SU-DHL-6 (cell line): ENCODE measurements at regions not wholly inside any gene's neighbourhood (a gene's known extent, or its start where the extent isn't known, plus 50 kb on each side); places are given as distances from the start of the nearest gene placed in this dataset.

ENCODE experiments used
- H2AFZ ChIP-seq: fragments of 200-600 bp; sonication (generic); 2 replicates; pipeline ENCODE4 v1.6.1; 2014; ENCODE audit warnings: low read depth, mild to moderate bottlenecking, moderate library complexity, mixed read lengths, antibody characterized with exemption, low read length; ENCODE audit not compliant: severe bottlenecking
- H3F3A ChIP-seq: fragments of 200-600 bp; shearing (Covaris generic); 2 replicates; pipeline ENCODE4 v1.6.0; 2016; ENCODE audit warnings: antibody characterized with exemption, mild to moderate bottlenecking; ENCODE audit not compliant: insufficient read depth
- H3K27ac ChIP-seq: fragments of 200-600 bp; sonication (generic); 2 replicates; pipeline ENCODE4 v1.5.1; 2016; ENCODE audit warnings: low read depth, mild to moderate bottlenecking, low read length, moderate library complexity, mixed read lengths
- H3K27me3 ChIP-seq: fragments of 200-600 bp; sonication (generic), shearing (Covaris generic); 2 replicates; pipeline ENCODE4 v1.6.0; 2014; ENCODE audit warnings: mild to moderate bottlenecking, low read length
- H3K36me3 ChIP-seq: fragments of 200-600 bp; sonication (generic); 2 replicates; pipeline ENCODE4 v1.6.1; 2014; ENCODE audit warnings: mild to moderate bottlenecking, low read length, mixed read lengths
- H3K4me2 ChIP-seq: fragments of 300-600, 200-600 bp; shearing (Covaris generic), sonication (generic); 2 replicates; pipeline ENCODE4 v1.6.0; 2014; ENCODE audit warnings: low read length, low read depth, mild to moderate bottlenecking; ENCODE audit not compliant: poor library complexity, severe bottlenecking
- H3K4me3 ChIP-seq: fragments of 200-600 bp; sonication (generic); 2 replicates; pipeline ENCODE4 v1.5.1; 2014; ENCODE audit warnings: antibody characterized with exemption, low read length, mild to moderate bottlenecking, mixed read lengths; ENCODE audit not compliant: insufficient read depth, poor library complexity, severe bottlenecking
- H3K79me2 ChIP-seq: fragments of 200-600 bp; sonication (generic); 2 replicates; pipeline ENCODE4 v1.6.1; 2014; ENCODE audit warnings: mild to moderate bottlenecking, low read length, moderate library complexity; ENCODE audit not compliant: insufficient read depth
- H3K9ac ChIP-seq: fragments of 200-600 bp; sonication (generic); 2 replicates; pipeline ENCODE4 v1.7.0; 2014; ENCODE audit warnings: mild to moderate bottlenecking, low read length
- H3K9me2 ChIP-seq: fragments of 200-600 bp; sonication (generic); replicated peaks from 2 replicates; pipeline ENCODE4 v1.6.1; 2014; ENCODE audit warnings: low read length; ENCODE audit not compliant: insufficient read depth
- H3K9me3 ChIP-seq: fragments of 200-600 bp; sonication (generic); 2 replicates; pipeline ENCODE4 v1.6.1; 2014; ENCODE audit warnings: low read length, mixed read lengths; ENCODE audit not compliant: insufficient read depth
- H4K20me1 ChIP-seq: fragments of 200-600 bp; sonication (generic); 2 replicates; pipeline ENCODE4 v1.6.1; 2014; ENCODE audit warnings: low read depth, mild to moderate bottlenecking, antibody characterized with exemption, low read length, moderate library complexity, mixed read lengths
- EZH2phosphoT487 ChIP-seq: fragments of 200-600 bp; sonication (generic), shearing (Covaris generic); conservative IDR thresholded peaks from 2 replicates; pipeline ENCODE4 v1.6.1; 2018; ENCODE audit warnings: mild to moderate bottlenecking, antibody characterized with exemption, low read length, moderate library complexity, mixed read lengths
- TF ChIP-seq, protein P1 (sequence below): fragments of 200-600 bp; sonication (generic); IDR thresholded peaks from one replicate; pipeline ENCODE4 v1.5.1; 2017; ENCODE audit warnings: antibody characterized with exemption, mild to moderate bottlenecking, low read length, moderate library complexity; ENCODE audit not compliant: insufficient read depth, poor library complexity, severe bottlenecking

- Histone ChIP-seq H4K20me1 (no peaks in the 10 kb centered on the region), H3K9me2 (no peaks in the 10 kb centered on the region), H3K27ac (no peak overlapping the region), H3K9me3 (peaks cover 20% of the 10 kb centered on the region; the same call in 1 of the 2 replicates), H3K4me3 (no peak overlapping the region), H2AFZ (no peak overlapping the region), H3K27me3 (no peaks in the 10 kb centered on the region), H3K9ac (no peak overlapping the region), H3K79me2 (no peaks in the 10 kb centered on the region), H3K4me2 (no peak overlapping the region), H3F3A (no peaks in the 10 kb centered on the region), H3K36me3 (no peaks in the 10 kb centered on the region; the same call in 1 of the 2 replicates)
- no peak for TF ChIP-seq EZH2phosphoT487
- TF ChIP-seq, protein P1, sequence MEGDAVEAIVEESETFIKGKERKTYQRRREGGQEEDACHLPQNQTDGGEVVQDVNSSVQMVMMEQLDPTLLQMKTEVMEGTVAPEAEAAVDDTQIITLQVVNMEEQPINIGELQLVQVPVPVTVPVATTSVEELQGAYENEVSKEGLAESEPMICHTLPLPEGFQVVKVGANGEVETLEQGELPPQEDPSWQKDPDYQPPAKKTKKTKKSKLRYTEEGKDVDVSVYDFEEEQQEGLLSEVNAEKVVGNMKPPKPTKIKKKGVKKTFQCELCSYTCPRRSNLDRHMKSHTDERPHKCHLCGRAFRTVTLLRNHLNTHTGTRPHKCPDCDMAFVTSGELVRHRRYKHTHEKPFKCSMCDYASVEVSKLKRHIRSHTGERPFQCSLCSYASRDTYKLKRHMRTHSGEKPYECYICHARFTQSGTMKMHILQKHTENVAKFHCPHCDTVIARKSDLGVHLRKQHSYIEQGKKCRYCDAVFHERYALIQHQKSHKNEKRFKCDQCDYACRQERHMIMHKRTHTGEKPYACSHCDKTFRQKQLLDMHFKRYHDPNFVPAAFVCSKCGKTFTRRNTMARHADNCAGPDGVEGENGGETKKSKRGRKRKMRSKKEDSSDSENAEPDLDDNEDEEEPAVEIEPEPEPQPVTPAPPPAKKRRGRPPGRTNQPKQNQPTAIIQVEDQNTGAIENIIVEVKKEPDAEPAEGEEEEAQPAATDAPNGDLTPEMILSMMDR = no peak
Measured at GRCh38 chr18:27728659-27729058, 448.3 kb downstream of the CDH2 start.

DNA sequence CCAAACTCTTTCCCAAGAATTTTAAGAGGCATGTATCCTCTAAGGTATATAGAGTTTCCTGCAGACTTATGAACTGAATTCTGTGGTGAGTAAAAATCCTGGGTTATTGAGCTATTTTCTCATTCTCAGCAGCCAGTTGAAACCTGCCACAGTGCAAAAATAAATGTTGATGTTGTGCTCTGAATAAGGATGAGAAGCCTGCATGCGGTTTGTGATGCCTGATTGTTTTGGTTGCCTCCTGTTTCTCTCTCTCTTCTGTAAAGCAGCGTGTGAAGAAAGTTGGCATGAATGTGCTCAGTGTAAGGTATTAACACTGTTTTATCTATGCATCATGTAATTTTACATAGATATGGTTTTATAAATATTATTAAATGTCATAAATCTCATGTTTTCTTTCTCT, 452.6 kb downstream of the CDH2 start:
- H2AFZ ChIP-seq = no peak overlapping the region
- H3K27me3 ChIP-seq = no peaks in the 10 kb centered on the region
- peaks cover 17% of the 10 kb centered on the region; the same call in 1 of the 2 replicates for H3K9me3 ChIP-seq
- no peak overlapping the region for H3K9ac ChIP-seq
- H3K36me3 ChIP-seq = no peaks in the 10 kb centered on the region
- no peaks in the 10 kb centered on the region for H3F3A ChIP-seq
- H4K20me1 ChIP-seq = no peaks in the 10 kb centered on the region
- H3K79me2 ChIP-seq = no peaks in the 10 kb centered on the region
- H3K9me2 ChIP-seq = no peaks in the 10 kb centered on the region
- no peak overlapping the region for H3K27ac ChIP-seq
- H3K4me2 ChIP-seq = no peak overlapping the region
- TF ChIP-seq EZH2phosphoT487 = no peak
- TF ChIP-seq, protein P1 = no peak
- no peak overlapping the region for H3K4me3 ChIP-seq

DNA sequence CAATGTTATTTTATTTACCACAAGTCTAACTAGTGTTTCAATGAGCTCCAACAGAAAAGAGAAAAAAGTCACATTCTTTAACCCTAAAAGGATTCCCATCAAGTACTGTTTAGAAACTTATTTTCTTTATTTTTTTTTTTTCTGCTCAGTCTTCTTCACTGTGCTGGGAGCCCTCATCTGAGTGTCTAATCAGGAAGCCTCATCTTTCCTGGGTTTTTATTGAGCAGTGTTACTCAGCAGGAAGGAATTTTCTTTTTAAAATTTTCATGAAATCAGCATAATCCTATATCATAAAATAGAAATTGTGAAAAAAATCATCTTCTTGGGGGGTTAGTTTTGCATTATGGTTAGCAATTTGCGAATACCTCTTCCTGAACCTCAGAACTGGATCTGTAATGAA, 453.8 kb downstream of the CDH2 start:
- no peak overlapping the region for H3K9ac ChIP-seq
- no peak overlapping the region for H3K27ac ChIP-seq
- H2AFZ ChIP-seq = no peak overlapping the region
- no peak for TF ChIP-seq EZH2phosphoT487
- TF ChIP-seq, protein P1 = no peak
- no peak overlapping the region for H3K4me2 ChIP-seq
- no peaks in the 10 kb centered on the region for H4K20me1 ChIP-seq
- H3F3A ChIP-seq = no peaks in the 10 kb centered on the region
- H3K27me3 ChIP-seq = no peaks in the 10 kb centered on the region
- no peak overlapping the region for H3K4me3 ChIP-seq
- H3K79me2 ChIP-seq = no peaks in the 10 kb centered on the region
- no peaks in the 10 kb centered on the region for H3K36me3 ChIP-seq
- H3K9me3 ChIP-seq = peaks cover 6% of the 10 kb centered on the region; the same call in 1 of the 2 replicates
- H3K9me2 ChIP-seq = no peaks in the 10 kb centered on the region

- Histone ChIP-seq H3K9me2 (no peaks in the 10 kb centered on the region), H3K4me2 (no peak overlapping the region), H3K9me3 (no peaks in the 10 kb centered on the region), H3K27me3 (no peaks in the 10 kb centered on the region), H3F3A (no peaks in the 10 kb centered on the region), H3K4me3 (no peak overlapping the region), H3K27ac (no peak overlapping the region), H3K79me2 (no peaks in the 10 kb centered on the region), H4K20me1 (no peaks in the 10 kb centered on the region), H3K36me3 (no peaks in the 10 kb centered on the region), H2AFZ (no peak overlapping the region), H3K9ac (no peak overlapping the region)
- TF ChIP-seq EZH2phosphoT487 = no peak
- TF ChIP-seq, protein P1 = no peak
Measured at GRCh38 chr18:27719680-27720079, 457.2 kb downstream of the CDH2 start.
